ENCODE measurements at regions not wholly inside any gene's neighbourhood (a gene's known extent, or its start where the extent isn't known, plus 50 kb on each side); places are given as distances from the start of the nearest gene placed in this dataset.

DNA sequence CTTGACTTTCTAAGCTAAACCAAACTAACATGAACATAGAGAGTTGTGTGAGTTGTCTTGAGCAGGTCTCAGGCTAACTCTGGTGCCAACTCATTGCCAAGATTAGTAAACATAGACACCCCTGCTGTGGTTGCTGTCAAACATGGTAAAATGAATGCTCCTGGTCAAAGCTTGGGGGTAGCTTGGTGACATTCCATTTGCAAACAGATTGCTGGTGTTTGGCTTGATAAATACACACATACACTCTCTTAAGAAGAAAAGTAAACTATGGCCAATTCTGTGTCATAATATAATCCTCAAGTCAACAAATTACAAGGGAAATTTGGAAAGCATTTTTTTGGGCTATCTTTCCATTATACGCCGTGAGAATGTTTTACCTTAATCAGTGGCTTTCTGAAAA, 386.4 kb upstream of the PDE3A start:
- WGBS, 2 donors = 81 to 91% methylated on average over 2 of the region's 2 CpGs
- Histone ChIP-seq H3K27ac (no peak overlapping the region), H3K27me3 (no peaks in the 10 kb centered on the region), H3K36me3 (no peaks in the 10 kb centered on the region), H3K4me1 (no peaks in the 10 kb centered on the region), H3K9me3 (no peaks in the 10 kb centered on the region), H3K4me3 (no peak overlapping the region)
- intact Hi-C loops (cut with DNase I) = no loop called here
- DNase-seq = no peak
- TF ChIP-seq POLR2AphosphoS5 (IDR thresholded peaks at IDR 0.05) (no peak), EP300 (IDR thresholded peaks at IDR 0.05) (no peak)
- TF ChIP-seq, protein P1, sequence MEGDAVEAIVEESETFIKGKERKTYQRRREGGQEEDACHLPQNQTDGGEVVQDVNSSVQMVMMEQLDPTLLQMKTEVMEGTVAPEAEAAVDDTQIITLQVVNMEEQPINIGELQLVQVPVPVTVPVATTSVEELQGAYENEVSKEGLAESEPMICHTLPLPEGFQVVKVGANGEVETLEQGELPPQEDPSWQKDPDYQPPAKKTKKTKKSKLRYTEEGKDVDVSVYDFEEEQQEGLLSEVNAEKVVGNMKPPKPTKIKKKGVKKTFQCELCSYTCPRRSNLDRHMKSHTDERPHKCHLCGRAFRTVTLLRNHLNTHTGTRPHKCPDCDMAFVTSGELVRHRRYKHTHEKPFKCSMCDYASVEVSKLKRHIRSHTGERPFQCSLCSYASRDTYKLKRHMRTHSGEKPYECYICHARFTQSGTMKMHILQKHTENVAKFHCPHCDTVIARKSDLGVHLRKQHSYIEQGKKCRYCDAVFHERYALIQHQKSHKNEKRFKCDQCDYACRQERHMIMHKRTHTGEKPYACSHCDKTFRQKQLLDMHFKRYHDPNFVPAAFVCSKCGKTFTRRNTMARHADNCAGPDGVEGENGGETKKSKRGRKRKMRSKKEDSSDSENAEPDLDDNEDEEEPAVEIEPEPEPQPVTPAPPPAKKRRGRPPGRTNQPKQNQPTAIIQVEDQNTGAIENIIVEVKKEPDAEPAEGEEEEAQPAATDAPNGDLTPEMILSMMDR (IDR thresholded peaks at IDR 0.05) = no peak

DNA sequence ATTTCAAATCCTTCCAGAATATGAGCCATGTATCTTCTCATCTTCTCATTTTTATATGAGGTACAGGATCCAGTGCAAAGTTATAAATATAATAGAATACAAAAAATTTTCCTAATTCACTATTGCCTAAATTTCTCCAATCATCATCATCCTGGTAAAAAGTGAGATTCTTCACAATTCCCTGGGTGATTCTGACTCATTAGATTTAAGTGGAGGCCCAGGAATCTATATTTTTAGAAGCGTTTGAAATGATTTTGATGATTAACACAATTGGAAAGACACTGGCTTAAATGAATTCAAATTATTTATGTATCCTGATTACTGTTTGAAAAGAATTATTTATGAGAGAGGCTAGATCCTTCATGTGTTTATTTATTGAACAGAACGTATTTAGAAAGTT, 380.3 kb upstream of the PDE3A start:
- Histone ChIP-seq H3K4me1 (peaks cover 0 to 25% (median 18%) of the 10 kb centered on the region in 4 donors), H3K27ac (peak overlapping the region in 3 of 4 donors; percentile 57 to 75 (median 57)), H3K27me3 (no peaks in the 10 kb centered on the region), H3K9me3 (no peaks in the 10 kb centered on the region), H3K36me3 (no peaks in the 10 kb centered on the region), H3K4me3 (no peak overlapping the region)
- 36 to 54% methylated on average over 2 of the region's 2 CpGs for WGBS, 2 donors
- no peak for TF ChIP-seq POLR2A (IDR thresholded peaks at IDR 0.05)
- TF ChIP-seq POLR2AphosphoS5 (IDR thresholded peaks at IDR 0.05) = no peak
- no peak for TF ChIP-seq EP300 (IDR thresholded peaks at IDR 0.05)
- TF ChIP-seq, protein P1 (IDR thresholded peaks at IDR 0.05) = no peak
- intact Hi-C loops (cut with DNase I) = no loop called here
- DNase-seq = no peak

DNA sequence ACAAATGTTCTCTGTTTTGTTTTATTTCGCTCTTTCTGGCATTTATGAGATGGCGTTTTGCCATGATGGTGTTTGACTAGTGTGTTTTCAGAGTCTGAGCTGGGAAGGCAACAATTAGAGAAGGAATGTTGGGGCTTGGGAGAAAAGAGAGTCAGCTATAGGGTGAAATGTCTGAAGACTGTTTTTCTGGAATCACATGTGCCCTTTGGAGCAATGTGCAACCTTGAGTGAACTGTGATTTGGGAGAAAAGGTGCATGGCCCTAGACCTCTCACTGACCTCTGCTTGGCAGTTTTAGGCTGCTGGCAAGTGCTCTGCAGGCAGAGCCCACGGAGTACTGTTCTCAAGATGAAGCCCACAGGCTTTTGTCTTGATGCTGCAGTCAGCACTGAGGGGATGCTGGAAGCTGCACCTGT, 379.9 kb upstream of the PDE3A start:
- Histone ChIP-seq H3K4me1 (peaks cover 0 to 25% (median 18%) of the 10 kb centered on the region in 4 donors), H3K27ac (peak overlapping the region in 3 of 4 donors; percentile 57 to 75 (median 57)), H3K4me3 (no peak overlapping the region), H3K27me3 (no peaks in the 10 kb centered on the region), H3K36me3 (no peaks in the 10 kb centered on the region), H3K9me3 (no peaks in the 10 kb centered on the region)
- TF ChIP-seq EP300 (IDR thresholded peaks at IDR 0.05) = no peak
- no peak for TF ChIP-seq POLR2A (IDR thresholded peaks at IDR 0.05)
- TF ChIP-seq, protein P1 (IDR thresholded peaks at IDR 0.05) = no peak
- peak in 3 of 4 donors; percentile 42 to 55 (median 48) for TF ChIP-seq POLR2AphosphoS5 (IDR thresholded peaks at IDR 0.05)
- 18 to 56% methylated on average over 3 of the region's 3 CpGs for WGBS, 2 donors
- intact Hi-C loops (cut with DNase I) = no loop called here
- no peak for DNase-seq

DNA sequence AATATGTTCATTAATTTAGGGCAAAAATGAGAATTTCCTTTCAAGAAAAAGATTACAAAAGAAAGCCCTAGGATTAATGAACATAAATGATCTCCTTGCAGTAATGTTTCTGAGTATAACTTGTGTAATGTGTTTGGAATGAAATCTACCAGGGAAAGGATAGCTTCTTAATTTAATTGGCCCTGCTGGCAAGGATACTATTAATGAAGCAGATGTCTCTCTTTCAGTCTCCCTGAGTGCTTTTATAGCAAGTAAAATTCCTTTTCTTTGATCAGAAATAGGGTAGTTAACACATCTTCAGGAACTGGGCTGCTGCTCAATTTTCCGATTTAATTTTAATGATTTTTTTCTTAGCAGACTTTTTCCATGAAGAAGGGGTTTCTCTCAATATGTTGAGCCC, 379.4 kb upstream of the PDE3A start:
- 64 to 93% methylated on average over 1 of the region's 1 CpG for WGBS, 2 donors
- peak overlapping the region in 3 of 4 donors; percentile 57 to 75 (median 57) for H3K27ac ChIP-seq

More for the DNA sequence above, 379.4 kb upstream of the PDE3A start:
- intact Hi-C loops (cut with DNase I) = no loop called here
- H3K4me3 ChIP-seq = no peak overlapping the region
- H3K4me1 ChIP-seq = peaks cover 0 to 25% (median 18%) of the 10 kb centered on the region in 4 donors
- no peaks in the 10 kb centered on the region for H3K27me3 ChIP-seq
- TF ChIP-seq POLR2A (IDR thresholded peaks at IDR 0.05) = no peak
- TF ChIP-seq, protein P1 (IDR thresholded peaks at IDR 0.05) = no peak
- TF ChIP-seq EP300 (IDR thresholded peaks at IDR 0.05) = no peak
- TF ChIP-seq POLR2AphosphoS5 (IDR thresholded peaks at IDR 0.05) = no peak
- no peak for DNase-seq
- H3K36me3 ChIP-seq = no peaks in the 10 kb centered on the region
- H3K9me3 ChIP-seq = no peaks in the 10 kb centered on the region

All from sigmoid colon (tissue), 6 donors.